Small intestine (tissue), 7 donors: ENCODE measurements at regions not wholly inside any gene's neighbourhood (a gene's known extent, or its start where the extent isn't known, plus 50 kb on each side); places are given as distances from the start of the nearest gene placed in this dataset.

Source experiments
- DNase-seq, 2 donors: peaks; one replicate each; pipeline versions ENCODE4 v3.0.0 to v3.0.0-alpha.2; 2013
- FAIRE-seq: peaks from 2 replicates; lab custom pipeline; 2012; peaks lifted over from hg19 to GRCh38; lab: Jason Lieb, UNC
- H3K27ac ChIP-seq, 3 donors: one replicate each; pipeline ENCODE4 v1.5.1; 2013; ENCODE audit warnings: low read length in 2 of 3, mild to moderate bottlenecking in 2 of 3, control low read depth in 1 of 3, inconsistent platforms in 1 of 3, low read depth in 1 of 3, moderate library complexity in 1 of 3
- H3K27me3 ChIP-seq, 3 donors: one replicate each; pipeline ENCODE4 v1.6.1; 2013; ENCODE audit warnings: low read length in 3 of 3, inconsistent platforms in 1 of 3; ENCODE audit not compliant: control insufficient read depth in 3 of 3, insufficient read depth in 3 of 3
- H3K36me3 ChIP-seq, 3 donors: one replicate each; pipeline ENCODE4 v1.6.1; 2013; ENCODE audit warnings: low read length in 3 of 3, inconsistent platforms in 1 of 3, low read depth in 1 of 3, mild to moderate bottlenecking in 1 of 3, moderate library complexity in 1 of 3; ENCODE audit not compliant: control insufficient read depth in 3 of 3, insufficient read depth in 2 of 3
- H3K4me1 ChIP-seq, 3 donors: one replicate each; pipeline ENCODE4 v1.6.1; 2013; ENCODE audit warnings: low read length in 2 of 3, inconsistent platforms in 1 of 3, low read depth in 1 of 3, mild to moderate bottlenecking in 1 of 3, moderate library complexity in 1 of 3; ENCODE audit not compliant: control insufficient read depth in 3 of 3, insufficient read depth in 2 of 3
- H3K4me3 ChIP-seq, 3 donors: one replicate each; pipeline ENCODE4 v1.5.1; 2013; ENCODE audit warnings: low read length in 3 of 3, control low read depth in 1 of 3, inconsistent platforms in 1 of 3, low read depth in 1 of 3, mild to moderate bottlenecking in 1 of 3, moderate library complexity in 1 of 3
- H3K9me3 ChIP-seq, 2 donors: one replicate each; pipeline ENCODE4 v1.6.1; 2013; ENCODE audit warnings: low read depth in 1 of 2, low read length in 1 of 2; ENCODE audit not compliant: control insufficient read depth in 2 of 2, insufficient read depth in 1 of 2
- WGBS, 3 donors: extraction: QIAGEN DNeasy Blood & Tissue Kit; methylation state at CpG; one replicate each; pipeline ENCODE4 v1.1.7; 2013; 5-methylcytosine and 5-hydroxymethylcytosine counted together
- donor health status: healthy with polysubstance abuse.
- donor health status: control.
- donor health status: control.
- donor health status: Bipolar disorder and iron deficiency.
- donor health status: healthy.

GRCh38 chrX:23603501-23603900 is 63.8 kb upstream of the PRDX4 start:
- Histone ChIP-seq H3K4me1 (no peaks in the 10 kb centered on the region), H3K36me3 (no peaks in the 10 kb centered on the region), H3K4me3 (no peak overlapping the region), H3K9me3 (no peaks in the 10 kb centered on the region), H3K27ac (no peak overlapping the region), H3K27me3 (no peaks in the 10 kb centered on the region)
- WGBS, 3 donors = 52 to 64% (median 63%) methylated on average over 1 of the region's 1 CpG
- DNase-seq (no peak), FAIRE-seq (no peak)

GRCh38 chrX:23610495-23610894 is 56.8 kb upstream of the PRDX4 start:
- FAIRE-seq (no peak), DNase-seq (no peak)
- no peaks in the 10 kb centered on the region for H3K9me3 ChIP-seq
- H3K27ac ChIP-seq = no peak overlapping the region
- H3K27me3 ChIP-seq = no peaks in the 10 kb centered on the region
- H3K4me1 ChIP-seq = no peaks in the 10 kb centered on the region
- H3K4me3 ChIP-seq = no peak overlapping the region
- H3K36me3 ChIP-seq = no peaks in the 10 kb centered on the region
- 67 to 92% (median 82%) methylated on average over 1 of the region's 1 CpG for WGBS, 3 donors

- Histone ChIP-seq H3K4me3 (no peak overlapping the region), H3K27me3 (no peaks in the 10 kb centered on the region), H3K27ac (no peak overlapping the region), H3K36me3 (no peaks in the 10 kb centered on the region), H3K4me1 (no peaks in the 10 kb centered on the region), H3K9me3 (no peaks in the 10 kb centered on the region)
- no peak for FAIRE-seq
- 52 to 87% (median 58%) methylated on average over 1 of the region's 1 CpG for WGBS, 3 donors
- DNase-seq = no peak
Observed at GRCh38 chrX:23612846-23613245, 54.4 kb upstream of the PRDX4 start.

- FAIRE-seq (no peak), DNase-seq (peak in 1 of 2 donors; percentile 6)
- H3K27ac ChIP-seq = no peak overlapping the region
- WGBS, 3 donors = 36 to 40% (median 39%) methylated on average over 5 of the region's 5 CpGs
- no peaks in the 10 kb centered on the region for H3K4me1 ChIP-seq
- no peaks in the 10 kb centered on the region for H3K27me3 ChIP-seq
- H3K9me3 ChIP-seq = no peaks in the 10 kb centered on the region
- H3K4me3 ChIP-seq = no peak overlapping the region
- no peaks in the 10 kb centered on the region for H3K36me3 ChIP-seq
Observed at GRCh38 chrX:23616361-23616760, 50.9 kb upstream of the PRDX4 start.
